Epithelial cell of esophagus (primary cell): ENCODE measurements at regions not wholly inside any gene's neighbourhood (a gene's known extent, or its start where the extent isn't known, plus 50 kb on each side); places are given as distances from the start of the nearest gene placed in this dataset.
A peak's percentile ranks its signal among the peaks of the same experiment; 100 is the strongest.

Experiments used
- DNase-seq: peaks from one replicate; pipeline ENCODE4 v3.0.0; 2010; ENCODE audit warnings: low read depth
- H3K4me3 ChIP-seq: 2 replicates; pipeline ENCODE4 v1.5.1; 2011; ENCODE audit warnings: mild to moderate bottlenecking, low read length, control low read depth
- TF ChIP-seq, protein P1 (sequence below): IDR thresholded peaks from 2 replicates; pipeline ENCODE4 v1.5.1; 2011; ENCODE audit warnings: low read depth, mild to moderate bottlenecking, low read length, control low read depth, inconsistent platforms; ENCODE audit not compliant: insufficient read depth; ENCODE audit errors: missing control alignments

GRCh38 chr22:22068025-22068424 lies 85.4 kb upstream of the TOP3B start:
- H3K4me3 ChIP-seq, result no peak overlapping the region
- TF ChIP-seq, protein P1, sequence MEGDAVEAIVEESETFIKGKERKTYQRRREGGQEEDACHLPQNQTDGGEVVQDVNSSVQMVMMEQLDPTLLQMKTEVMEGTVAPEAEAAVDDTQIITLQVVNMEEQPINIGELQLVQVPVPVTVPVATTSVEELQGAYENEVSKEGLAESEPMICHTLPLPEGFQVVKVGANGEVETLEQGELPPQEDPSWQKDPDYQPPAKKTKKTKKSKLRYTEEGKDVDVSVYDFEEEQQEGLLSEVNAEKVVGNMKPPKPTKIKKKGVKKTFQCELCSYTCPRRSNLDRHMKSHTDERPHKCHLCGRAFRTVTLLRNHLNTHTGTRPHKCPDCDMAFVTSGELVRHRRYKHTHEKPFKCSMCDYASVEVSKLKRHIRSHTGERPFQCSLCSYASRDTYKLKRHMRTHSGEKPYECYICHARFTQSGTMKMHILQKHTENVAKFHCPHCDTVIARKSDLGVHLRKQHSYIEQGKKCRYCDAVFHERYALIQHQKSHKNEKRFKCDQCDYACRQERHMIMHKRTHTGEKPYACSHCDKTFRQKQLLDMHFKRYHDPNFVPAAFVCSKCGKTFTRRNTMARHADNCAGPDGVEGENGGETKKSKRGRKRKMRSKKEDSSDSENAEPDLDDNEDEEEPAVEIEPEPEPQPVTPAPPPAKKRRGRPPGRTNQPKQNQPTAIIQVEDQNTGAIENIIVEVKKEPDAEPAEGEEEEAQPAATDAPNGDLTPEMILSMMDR, result no peak
- DNase-seq, result no peak

DNA sequence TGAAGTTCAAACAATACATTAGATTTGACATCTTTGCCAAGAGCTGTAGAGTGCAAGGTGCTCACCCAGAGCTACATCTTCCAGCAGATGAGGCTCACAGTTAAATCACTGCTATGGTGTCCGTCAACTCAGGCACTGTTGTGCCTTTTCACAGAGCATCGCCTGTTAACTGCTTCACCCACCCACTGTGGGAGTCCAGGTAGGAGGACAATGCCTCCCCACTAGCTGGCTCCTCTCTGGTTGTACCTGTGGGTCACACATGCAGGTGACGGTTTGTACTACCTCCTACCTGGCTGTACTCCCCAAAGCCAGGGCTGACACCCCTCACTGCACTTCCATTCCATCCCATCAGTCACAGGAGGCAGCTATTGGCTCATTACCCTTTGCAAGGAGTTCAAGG lies 84.6 kb upstream of the TOP3B start:
- H3K4me3 ChIP-seq, result no peak overlapping the region
- no peak for DNase-seq
- TF ChIP-seq, protein P1, result no peak

- TF ChIP-seq, protein P1, result no peak
- H3K4me3 ChIP-seq, result no peak overlapping the region
- no peak for DNase-seq
Measured at GRCh38 chr22:22064580-22064979, 82.0 kb upstream of the TOP3B start.

DNA sequence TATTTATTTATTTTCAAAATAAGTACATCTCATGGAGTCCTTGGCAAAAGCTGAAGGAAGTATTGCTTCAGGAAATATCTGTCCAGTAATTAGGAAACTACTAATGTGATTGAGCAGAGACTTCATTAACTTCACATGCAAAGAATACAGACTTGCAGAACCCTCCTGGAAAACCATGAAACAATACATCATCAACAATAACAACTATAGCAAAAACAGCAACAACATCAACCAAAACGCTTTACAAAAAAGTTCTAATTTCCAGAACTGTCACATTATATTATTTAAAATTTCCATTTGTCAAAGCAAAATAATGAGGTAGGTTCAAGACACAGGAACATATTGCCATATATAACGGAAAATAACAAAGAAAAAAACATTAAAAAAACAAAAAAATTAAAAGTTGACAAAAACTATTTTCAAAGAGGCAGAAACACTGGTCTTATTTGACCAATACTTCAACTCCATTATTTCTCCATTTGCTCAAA lies 79.8 kb upstream of the TOP3B start:
- no peak overlapping the region for H3K4me3 ChIP-seq
- no peak for DNase-seq
- TF ChIP-seq, protein P1, result no peak

GRCh38 chr22:22061085-22062077 lies 78.8 kb upstream of the TOP3B start:
- no peak overlapping the region for H3K4me3 ChIP-seq
- TF ChIP-seq, protein P1, result peak; percentile 35
- DNase-seq, result peak; percentile 45

DNA sequence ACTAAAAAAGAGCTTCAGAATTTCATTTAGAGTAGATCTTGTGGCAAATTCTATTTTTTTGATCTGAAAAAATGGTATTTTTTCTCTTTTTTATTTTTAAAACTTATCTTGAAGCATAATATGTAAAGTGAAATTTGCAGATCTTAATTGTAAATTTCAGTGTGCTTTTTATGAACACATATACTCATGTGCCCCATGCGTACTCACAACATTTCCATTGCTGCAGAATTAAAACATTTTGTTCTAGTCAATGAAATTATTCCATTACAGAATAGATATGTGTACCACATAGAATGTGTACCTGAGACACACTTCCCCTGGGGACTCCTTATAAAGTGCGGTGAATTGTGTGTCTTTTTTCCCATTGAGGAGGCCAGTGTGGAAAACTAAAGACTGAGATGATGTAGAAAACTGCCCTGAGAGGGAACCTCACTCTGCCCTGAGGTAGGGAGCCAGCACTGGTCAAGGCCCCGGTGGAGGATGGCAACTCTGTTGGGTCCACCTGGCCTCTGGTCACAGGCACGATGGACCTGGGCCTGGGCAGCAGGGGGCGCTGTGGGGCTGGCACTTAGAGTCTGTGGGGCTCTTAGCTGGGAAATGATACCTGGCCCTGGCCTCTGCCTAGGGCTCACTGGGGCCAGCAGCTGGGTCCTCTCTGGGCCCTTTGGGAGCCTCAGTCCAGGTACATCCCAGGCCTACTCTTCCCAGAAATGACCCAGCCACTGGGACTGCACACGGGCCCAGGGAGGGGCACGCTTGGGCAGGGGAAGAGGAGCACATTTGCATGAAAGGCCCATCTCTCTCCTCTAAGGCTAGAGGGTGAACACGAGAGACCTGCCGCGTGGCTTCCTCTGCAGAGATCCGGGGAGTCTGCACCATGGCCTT lies 77.9 kb upstream of the TOP3B start:
- no peak overlapping the region for H3K4me3 ChIP-seq
- TF ChIP-seq, protein P1, result peak; percentile 88
- peak; percentile 70 for DNase-seq
